ENCODE measurements at regions not wholly inside any gene's neighbourhood (a gene's known extent, or its start where the extent isn't known, plus 50 kb on each side); places are given as distances from the start of the nearest gene placed in this dataset.
"Not testable (repeated sequence)": the region's sequence is repeated elsewhere in the genome, so short reads cannot be mapped to it uniquely, and the experiment has no call there.

DNA sequence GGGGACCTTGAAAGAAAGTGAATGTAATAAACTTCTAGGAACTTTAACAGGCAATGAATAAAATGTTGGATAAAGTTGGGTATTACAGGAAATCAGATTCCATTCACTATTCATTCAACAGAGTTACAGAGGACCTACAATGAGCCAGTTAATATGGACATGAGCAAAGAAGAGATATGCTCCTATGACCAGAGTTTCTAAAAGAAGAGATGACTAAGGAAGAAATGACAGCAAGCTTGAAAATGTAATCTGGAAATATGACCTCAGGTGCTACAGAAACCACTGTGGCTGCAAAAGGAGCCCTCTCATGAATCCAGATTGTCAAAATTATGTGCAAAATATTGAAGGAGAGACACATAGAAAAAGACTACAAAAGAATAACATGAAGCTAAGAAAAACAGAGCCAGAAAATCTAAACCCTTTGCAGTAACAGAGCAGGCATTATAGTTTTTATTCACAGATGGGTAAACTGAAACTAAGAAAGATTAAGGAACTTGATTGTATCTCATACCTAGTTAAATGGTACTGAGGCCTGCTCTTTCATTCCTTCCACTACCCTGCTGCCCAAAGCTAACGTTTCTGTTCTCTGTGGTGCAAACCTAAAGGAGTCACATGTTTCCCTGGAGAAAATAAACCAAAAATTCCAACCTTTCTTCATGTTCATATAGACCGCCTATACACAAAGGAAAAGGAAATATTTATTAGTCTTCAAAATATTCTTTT, 378.3 kb downstream of the GBA3 start:
- no peak for DNase-seq

DNA sequence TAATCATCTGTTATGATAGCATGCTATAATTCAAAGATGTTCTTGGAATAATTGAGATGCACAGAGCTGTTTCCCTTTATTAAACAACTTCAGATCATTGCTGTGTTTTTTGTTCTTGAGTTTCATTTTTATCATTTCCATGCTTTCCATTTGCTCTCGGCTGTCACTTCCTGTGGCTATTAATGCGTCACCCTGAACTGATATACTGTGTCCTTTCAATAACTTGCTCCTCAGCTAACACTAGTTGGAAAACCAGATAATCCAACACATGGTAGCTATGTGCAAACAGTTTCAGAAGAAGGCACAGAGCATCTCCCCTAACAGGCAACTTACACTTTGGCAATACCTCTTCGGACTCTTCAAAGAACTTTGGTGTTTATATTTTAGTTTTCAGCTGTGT, 376.0 kb downstream of the GBA3 start:
- no peak for DNase-seq

DNA sequence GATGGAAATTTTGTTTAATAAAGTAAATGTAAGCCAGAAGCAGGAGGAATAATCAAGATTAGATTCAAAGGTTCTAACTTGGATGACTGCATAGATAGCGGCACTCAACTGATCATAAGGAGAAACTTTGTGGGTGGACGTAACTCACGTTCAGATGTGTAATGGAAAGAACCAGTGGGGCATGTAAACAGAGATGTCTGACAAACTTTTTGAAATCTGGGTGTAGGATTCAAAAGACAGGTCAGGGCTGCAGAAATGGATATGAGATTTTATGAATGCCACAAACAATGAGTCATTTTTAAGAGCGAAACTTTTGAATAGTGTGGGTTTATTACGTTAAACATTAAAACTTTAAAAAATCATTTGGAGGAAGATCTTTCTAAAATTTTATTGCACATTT, 375.6 kb downstream of the GBA3 start:
- no peak for DNase-seq

DNA sequence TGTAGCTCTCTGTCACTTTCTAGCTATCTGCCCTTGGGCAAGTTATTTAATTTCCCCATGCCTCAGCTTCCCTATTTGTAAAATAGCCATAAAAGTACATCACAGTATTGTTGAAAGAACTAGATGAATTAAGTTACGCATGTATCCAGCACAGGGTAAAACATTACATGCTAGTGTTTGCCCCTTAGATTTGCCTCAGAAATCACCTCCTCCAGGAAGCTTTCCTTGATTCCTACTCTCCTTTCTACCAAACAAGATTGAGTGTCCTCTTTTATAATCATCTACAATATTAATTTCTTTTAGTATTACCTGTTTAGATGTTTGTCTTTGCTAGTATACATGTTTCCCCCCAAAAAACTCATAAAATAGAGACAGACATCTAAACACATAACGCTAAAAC, 369.5 kb downstream of the GBA3 start:
- DNase-seq: no peak

DNA sequence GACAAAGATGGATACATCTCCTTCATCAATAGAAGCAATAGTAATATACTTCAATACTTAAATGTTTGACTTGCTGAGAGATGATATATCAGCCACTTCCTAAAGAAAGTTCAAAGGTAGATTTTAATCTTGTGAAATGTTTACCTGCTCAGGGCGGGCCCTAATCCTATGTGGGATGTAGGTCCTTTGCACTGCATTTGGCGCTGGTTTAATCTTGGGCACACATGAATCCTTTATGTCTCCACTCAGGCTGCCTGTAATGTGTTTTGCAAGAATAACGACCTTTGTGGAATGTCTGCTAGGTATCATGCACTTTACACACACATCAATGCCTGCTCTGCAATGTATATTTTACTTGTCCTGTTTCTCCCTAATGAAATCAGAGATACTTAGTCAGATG, 368.7 kb downstream of the GBA3 start:
- DNase-seq: no peak

DNA sequence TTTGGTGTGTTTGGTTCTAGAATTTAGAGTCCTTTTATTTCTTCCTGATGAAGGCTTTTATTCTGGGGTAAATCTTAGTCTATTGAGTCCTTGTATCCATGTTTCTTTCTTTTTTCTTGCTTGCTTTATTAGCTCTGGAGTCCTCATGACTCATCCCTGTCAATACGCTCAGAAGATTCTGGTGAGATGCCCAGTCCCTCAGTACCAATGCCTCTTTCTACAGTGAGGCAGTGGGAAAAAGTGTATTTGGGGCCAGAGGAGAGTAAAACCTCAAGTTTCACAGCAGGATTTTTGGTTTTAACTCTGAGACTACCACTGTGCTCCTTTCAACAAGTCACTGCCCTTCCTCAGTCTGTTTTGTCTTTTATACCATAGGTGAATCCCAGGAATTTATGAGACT, 368.0 kb downstream of the GBA3 start:
- DNase-seq: no peak

DNA sequence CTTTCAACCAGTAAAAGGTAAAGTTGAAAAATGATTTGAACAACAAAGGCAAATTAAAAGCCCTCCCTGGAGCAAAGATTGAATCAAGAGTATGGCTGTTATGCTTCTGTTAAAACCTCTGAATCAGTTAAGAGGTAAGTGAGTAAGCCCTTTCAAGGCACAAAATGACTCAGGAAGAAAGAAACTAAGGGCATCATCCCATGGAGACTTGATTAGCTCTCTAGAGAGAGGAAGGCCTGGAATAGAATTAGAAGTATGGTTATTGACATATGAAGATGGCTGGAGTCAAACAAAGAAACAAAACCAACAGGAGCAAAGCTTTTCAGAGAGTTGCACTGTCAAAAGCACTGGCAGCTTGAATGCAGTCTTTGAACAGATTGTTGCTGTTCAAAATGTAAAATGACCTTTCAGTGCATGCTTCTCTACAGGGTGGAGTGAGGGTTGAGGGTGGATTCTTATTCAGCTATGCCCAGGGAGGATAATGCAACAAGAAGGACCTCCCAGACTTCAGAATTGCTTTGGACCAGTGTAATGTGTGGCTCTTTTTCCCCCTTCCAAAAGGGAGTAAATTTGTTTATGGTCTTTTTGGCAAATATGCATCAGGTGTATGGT, 365.5 kb downstream of the GBA3 start:
- no peak for DNase-seq

DNA sequence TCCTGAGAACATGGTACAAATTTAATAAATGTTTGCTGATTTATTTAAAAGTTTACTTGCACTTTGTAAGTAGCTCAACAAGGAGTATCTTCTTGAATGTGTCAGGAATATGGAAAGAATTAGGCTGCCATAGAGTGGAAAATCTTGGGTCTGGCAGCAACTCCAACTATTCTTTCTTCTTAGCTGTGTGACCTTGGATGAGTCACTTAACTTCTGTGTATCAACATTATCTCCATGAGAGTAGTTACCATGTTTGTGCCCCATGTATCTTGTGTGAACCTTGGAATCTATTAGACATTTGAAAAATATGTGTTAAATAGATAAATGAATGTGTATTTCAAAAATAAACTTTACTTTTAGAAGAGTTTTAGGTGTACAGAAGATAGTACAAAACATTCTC, 348.8 kb downstream of the GBA3 start:
- DNase-seq: no peak

DNA sequence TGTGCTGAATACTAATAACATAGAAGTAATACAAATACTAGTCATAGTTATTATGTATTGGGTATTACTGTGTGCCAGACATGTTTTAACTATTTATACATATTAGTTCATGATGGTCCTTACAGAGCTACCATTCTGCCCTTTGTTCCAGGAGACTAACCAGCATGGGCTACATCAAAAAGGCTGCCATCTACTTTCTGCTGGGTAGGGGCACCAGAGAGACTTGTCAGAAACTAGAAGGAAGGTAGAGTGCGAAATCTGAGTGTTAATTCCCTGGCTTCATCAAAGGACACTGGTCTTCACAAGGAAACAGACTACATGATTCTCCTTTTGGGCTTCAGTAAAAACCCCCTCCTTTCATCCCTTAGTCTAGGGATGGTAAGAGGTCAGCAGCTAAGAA, 347.8 kb downstream of the GBA3 start:
- no peak for DNase-seq

DNA sequence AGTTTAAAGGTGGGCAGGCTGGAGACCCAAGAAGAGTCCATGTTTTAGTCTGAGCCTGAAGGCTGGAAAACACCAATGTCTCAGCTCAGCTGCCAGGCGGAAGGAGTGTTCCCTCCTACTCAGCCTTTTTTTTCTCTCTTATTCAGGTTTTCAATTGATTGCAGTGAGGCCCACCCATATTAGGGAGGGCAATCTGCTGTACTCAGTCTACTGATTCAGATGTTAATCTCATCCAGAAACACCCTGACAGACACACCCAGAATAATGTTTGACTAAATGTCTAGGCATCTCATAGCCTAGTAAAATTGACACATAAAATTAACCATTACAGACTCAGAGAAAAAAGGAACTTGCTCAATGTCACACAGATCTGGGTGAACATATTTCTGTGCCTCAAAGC, 347.1 kb downstream of the GBA3 start:
- no peak for DNase-seq

DNA sequence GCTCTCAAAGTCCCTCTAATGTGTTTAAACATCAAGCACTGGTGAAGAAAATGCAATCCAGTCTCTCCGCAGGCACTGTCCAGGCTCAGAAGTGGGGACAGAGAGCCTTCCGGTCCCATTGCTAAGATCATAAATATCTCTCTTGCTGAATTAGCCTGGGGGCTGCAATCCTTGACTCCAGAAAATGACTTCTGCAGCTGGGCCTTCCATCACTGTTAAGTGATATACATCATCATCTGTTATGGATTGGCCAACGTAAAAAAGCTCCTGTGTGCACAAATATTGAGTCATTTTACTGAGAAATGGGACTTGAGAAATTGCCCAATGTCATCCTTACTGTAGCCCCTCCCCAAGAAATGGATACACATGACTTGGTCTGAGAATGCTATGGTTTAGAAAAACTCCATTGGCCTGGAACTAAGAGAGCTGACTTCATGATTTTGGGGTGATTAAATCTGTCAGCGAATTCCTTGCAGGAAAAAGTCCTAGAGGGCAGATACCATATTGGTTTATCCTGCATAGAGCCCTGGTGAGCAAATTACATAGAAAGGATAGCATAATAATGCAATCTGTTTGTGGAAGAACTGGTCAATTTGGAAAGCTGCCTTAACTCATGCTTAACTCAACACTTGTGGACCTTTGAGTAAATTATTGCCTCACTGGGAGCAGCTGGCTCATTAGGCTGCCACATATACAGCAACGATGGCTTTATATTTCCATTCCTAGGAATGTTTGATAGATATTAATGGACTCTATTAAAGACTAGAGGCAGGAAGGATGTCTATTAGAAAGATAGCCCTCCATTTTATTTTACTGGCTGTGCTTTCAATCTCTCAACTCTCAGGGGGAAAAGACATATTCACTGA, 346.1 kb downstream of the GBA3 start:
- DNase-seq: no peak

DNA sequence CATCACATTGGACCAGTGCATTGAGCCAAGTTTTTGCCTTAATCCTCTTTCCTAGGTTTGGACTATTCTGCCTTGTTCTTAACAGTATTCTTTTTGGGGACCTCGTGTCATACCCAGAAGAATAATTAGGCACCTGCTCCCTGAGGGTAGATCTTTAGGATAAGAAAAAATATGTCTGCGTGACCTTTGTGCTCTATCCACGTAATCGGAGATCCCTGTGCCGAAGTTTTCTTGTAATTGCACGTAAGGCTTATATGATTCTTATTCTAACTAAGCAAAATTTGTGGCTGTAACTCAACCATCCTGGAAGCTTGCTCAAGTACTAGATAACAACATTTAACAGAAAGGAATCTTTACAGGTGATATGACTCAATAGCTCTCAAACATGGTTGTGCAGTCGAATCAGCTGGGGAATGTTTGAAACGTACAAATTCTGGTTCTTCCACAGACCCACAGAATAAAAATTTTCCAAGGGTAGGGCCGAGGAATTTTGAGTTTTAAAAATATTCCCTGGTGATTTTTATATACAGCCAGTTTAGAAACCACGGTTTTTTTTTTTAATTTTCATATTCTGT, 344.3 kb downstream of the GBA3 start:
- no peak for DNase-seq

DNA sequence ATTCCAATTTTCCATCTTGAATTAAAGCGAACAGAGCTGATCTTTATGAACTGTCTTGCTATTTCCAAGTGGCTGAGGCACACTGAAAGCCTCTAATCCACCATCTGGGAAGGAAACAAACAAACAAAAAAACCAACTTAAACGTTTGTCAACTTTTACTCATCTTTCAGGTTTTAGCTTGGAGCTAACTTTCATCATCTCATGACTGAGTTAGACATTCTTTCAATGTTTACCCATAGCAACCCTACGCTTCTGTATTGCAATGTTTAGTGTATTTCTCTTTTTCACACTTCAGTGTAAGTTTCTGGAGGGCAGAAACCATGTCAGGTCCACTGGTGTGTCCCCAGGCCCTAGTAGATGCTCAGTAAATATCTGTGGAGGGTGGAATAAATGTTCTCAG, 343.8 kb downstream of the GBA3 start:
- no peak for DNase-seq

DNA sequence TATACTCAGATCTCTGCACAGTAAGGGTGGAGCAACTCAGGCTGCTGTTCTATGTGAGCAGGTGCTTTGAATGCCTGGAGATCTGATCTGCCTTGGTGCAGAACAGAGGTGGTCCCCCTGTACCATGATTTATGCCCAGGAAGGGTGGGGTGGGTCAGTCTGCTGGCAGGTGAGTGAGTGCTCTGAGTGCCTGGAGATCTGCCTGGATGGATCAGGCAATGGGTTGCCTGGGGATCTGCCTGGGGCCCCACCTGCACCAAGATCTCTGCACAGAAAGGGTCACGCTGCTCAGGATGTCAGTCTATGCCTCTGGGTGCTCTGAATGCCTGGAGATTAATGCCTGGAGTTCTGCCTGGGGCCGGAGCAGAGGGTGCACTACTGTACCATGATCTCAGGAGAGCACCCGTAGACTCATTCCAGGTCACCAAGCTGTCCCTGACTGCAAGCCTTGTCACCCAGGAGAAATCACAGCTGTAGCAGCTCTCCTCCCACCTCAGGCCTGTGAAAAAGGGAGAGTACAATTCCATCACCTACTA, 342.9 kb downstream of the GBA3 start:
- no peak for DNase-seq

DNA sequence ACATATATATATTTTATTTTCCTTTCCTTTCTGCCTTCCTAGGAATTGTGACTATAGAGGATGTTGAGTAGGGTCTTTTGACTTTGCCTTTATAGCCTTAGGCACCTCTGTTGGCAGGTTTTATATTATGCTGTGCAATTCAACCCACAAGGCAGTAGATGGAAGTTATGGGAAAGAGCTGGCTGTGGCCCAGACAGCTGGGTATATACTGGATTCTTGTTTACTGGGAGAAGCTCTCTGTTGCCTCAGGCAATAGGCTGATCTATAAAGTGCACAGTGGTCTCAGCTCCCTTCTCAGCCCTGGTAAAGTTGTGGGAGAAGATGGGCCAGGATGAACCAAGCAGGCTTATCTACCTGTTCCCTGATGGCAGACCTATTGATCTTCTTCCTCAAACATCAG, 342.0 kb downstream of the GBA3 start:
- DNase-seq: no peak

DNA sequence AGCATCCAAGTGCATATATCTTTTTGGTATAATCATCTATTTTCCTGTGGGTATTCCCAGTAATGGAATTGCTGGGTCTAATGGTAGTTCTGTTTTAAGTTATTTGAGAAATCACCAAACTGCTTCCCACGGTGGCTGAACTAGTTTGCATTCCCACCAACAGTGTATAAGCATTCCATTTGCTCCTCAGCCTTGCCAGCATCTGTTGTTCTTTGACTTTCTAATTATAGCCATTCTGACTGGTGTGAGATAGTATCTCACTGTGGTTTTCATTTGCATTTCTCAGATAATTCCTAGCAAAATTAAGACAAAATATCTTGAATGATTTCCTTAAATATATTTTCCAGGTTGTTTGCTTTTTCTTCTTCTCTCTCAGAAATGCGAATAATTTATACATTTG, 341.1 kb downstream of the GBA3 start:
- DNase-seq: no peak

DNA sequence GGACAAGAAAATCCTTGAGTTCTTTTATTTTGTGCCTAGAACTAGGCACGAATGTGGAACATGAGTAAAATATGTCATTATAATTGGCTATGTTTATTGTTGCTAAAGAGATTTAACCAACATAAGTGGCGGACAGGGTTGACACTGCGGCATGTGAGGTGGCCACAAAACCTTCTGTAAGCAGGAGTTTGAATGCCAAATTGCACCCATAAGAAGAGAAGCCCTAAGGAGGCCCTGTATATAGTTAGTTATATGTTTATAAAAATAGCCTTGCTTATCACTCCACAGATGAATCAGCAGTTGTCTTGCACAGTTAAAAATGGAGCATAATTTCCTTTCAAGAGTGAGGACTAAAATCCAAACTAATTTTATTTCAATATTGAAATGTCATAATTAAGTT, 336.1 kb downstream of the GBA3 start:
- no peak for DNase-seq

DNA sequence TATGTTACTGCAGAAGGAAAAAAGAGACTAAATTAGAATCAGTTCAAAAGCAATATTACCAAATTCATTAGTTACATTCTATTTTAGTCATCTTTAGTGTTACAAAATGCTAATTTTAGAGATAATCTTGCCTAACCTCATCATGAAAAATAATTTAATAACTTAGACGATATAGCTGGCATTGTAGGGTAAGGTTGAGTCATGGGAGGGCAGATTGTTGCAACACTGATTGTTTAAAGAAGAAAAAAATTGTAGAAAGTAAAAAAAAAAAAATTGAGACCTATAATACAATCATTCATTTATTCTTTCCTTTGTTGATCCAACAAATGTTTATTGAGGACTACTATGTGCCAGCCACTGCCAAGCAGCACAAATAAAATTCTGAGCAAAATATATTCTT, 330.9 kb downstream of the GBA3 start:
- no peak for DNase-seq

DNA sequence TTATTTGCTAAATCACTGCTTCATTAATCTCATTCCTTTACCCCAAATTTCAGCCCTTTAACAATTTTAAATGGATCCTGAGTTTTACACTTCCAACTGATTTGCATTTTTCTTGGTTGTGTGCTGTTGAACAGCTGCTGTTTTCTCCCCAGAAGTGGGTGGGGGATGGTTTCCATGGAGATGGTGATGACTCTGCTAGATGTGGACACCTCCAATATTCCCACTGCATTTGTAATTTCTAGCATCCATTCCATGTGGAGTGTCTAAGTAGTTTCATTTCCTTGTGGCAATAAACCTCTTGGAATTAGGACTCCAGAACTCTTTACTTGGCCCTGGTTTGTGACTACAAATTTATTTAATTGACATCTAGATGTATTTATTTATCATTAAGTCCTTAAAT, 330.4 kb downstream of the GBA3 start:
- DNase-seq: no peak

DNA sequence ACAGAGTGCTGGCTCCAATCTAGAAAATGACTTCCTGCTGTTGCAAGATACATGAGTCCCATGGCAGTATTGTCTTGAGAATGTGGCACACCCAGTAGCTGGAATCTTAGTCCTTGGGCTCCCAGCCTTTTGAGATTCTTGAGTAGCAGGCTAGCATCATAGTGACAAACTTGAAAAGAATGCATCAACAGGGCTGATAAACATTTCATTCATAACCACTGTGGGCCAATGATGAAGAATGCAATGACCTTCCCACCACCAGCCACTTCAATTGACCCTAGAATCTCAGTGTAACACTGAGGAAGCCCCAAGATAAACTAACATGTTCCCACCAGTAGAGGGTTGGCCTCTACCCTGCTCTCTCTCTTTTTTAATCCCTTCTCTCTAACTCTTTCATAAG, 329.3 kb downstream of the GBA3 start:
- DNase-seq: no peak

DNA sequence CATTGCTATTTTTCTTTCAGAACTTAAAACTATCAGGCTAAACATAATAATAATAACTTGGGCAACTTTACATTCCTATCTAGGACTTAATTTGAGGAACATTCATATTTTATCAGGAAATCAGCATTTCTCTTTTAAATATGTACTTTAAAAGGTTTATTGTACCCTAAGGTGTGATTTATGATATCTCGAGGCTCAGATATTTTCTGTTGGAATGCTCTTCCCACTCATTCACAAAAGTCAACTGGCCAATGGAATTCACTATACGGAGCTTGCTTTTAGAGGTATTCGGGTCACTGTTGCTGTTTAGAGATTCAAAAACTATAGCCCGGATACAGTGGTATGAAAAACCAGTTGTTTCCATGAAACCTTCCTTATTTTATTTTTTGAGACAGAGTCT, 328.3 kb downstream of the GBA3 start:
- DNase-seq: no peak

DNA sequence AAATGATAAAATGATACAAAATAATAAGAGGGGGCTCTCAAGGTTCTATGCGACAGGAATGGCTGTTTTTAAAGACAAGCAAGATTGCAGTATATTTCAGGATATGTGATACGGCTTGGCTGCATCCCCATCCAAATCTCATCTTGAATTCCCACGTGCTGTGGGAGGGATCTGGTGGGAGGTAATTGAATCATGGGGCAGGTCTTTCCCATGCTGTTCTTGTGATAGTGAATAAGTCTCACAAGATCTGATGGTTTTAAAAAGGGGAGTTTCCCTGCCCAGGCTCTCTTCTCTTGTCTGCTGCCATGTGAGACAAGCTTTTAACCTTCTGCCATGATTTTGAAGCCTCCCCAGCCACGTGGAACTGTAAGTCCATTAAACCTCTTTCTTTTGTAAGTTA, 327.7 kb downstream of the GBA3 start:
- not testable (repeated sequence) for DNase-seq

DNA sequence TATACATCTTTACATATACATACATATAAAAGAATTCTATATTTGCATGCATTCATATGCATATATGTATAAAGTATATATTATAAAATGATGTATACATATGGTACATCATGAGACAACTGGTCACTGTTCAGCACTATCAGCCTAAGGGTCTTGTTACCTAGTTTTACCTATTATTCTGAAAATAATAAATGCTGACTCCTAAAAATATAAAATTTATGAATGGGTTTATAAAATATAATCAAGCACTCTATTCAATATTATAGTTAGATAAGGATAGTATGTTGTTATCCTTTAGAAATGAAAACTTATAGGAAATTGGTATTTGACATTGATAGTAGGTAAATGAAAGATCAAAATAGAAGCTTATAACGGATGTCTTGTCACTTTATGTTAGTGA, 324.2 kb downstream of the GBA3 start:
- no peak for DNase-seq

DNA sequence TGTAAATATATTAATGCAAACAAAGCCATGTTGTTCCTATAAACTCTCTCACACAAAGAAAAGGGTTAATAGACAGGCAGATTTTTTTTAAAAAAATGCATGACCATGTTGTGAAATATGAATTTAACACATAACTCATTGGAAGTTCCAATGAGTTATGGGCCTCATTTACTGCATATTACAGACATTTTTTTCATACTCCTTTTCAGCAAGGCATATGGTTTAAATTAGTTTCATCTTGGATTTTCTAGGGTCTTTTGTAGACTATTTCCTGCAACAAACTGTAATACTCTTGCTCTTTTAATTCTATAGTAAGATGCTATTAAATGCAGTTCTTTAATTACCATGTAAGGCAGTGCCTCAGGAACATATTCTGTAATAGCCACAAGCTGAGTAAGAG, 323.1 kb downstream of the GBA3 start:
- DNase-seq: no peak
